ENCODE measurements at regions not wholly inside any gene's neighbourhood (a gene's known extent, or its start where the extent isn't known, plus 50 kb on each side); places are given as distances from the start of the nearest gene placed in this dataset.
"Not testable (repeated sequence)": the region's sequence is repeated elsewhere in the genome, so short reads cannot be mapped to it uniquely, and the experiment has no call there.

DNA sequence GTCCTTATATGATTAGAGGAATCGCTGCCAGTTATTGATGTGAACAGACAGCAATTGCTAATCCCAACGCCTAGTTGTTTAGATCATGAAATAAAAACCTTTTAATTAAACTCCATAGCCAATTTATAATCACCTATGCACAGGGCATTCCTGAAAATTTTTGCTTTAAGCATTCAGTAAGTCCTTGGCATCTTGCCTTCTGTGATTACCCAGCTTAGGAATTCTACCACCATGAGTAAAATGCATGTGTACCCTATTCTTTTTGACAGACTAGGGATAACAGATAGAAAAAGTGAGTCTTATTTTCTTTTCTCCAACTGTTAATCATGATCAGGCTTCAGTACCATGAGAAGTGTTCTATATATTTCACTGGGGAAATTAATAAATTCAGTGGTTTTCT, 995.3 kb upstream of the GRIA3 start:
- no peak for DNase-seq (ENCODE audit: low read depth)

DNA sequence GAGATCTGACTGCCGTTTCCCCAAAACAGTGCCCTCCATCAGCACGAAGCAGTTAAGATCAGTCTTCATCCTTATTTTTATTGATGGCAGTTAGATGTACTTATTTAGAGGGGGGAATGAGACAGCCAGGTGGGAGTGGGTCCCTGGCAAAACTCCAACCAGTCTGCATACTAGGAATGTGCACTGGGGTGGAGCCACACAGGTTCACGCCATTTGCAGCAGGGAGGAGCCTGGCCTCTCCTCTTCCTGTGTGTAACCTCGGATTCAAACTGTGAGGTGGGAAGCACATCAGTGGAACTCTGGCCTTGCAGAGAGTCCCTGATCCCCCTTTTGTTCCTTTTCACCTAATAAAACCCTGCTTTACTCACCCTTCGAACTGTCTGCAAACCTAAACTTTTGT, 987.7 kb upstream of the GRIA3 start:
- no peak for DNase-seq (ENCODE audit: low read depth)

DNA sequence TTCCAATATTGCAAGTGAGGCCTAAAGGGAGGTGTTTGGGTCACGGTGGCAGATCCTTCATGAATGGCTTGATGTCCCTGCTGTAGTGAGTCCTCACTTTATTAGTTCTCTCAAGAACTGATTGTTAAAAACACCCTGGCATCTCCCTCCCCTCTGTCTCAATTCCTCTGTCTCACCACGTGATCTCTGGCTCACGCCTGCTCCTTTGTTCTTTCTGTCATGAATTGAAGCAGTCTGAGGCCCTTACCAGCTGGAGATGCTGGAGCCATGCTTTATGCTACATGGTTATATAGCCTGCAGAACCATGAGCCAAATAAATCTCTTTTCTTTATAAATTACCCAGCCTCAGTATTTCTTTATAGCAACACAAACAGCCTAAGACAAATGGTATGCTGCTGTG, 980.7 kb upstream of the GRIA3 start:
- DNase-seq (ENCODE audit: low read depth): no peak

- no peak for DNase-seq (ENCODE audit: low read depth)
These were observed 965.4 kb upstream of the GRIA3 start for GRCh38 chrX:122218666-122219065.

- no peak for DNase-seq (ENCODE audit: low read depth)
These were observed 964.9 kb upstream of the GRIA3 start for GRCh38 chrX:122219226-122219625.

DNA sequence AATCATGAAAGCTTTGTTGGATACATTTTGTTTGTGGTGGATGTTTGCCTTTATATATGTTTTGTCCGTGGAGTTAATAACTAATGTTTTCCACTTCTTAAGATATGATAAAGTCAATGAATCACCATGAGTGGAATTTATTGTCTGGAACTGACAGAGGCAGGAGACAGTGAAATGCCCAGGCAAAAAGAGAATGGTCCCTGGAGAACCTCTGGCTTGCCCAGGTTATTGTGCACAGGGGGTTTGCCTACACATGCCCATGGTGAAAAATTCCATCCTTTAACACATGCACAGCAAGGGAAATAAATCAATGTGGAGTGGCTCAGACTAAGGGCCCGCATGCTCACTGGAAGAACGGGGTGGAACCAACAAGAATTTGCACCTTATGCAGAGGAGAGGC, 964.3 kb upstream of the GRIA3 start:
- DNase-seq (ENCODE audit: low read depth): no peak

- no peak for DNase-seq (ENCODE audit: low read depth)
These were observed 963.3 kb upstream of the GRIA3 start for GRCh38 chrX:122220644-122221373.

DNA sequence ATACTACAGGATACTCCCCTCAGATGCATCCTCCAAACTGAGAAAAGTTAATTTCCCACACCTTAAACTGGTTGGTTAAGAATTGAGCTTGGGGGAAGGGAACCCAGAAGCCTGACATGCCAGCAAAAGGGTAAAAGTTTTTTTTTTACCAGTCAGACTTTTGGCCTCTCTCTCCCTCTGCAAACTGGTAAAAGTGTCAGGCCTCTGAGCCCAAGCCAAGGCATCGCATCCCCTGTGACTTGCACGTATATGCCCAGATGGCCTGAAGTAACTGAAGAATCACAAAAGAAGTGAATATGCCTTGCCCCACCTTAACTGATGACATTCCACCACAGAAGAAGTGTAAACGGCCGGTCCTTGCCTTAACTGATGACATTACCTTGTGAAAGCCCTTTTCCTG, 962.3 kb upstream of the GRIA3 start:
- not testable (repeated sequence) for DNase-seq (ENCODE audit: low read depth)

GRCh38 chrX:122224137-122224536, 959.9 kb upstream of the GRIA3 start:
- DNase-seq (ENCODE audit: low read depth): not testable (repeated sequence)

DNA sequence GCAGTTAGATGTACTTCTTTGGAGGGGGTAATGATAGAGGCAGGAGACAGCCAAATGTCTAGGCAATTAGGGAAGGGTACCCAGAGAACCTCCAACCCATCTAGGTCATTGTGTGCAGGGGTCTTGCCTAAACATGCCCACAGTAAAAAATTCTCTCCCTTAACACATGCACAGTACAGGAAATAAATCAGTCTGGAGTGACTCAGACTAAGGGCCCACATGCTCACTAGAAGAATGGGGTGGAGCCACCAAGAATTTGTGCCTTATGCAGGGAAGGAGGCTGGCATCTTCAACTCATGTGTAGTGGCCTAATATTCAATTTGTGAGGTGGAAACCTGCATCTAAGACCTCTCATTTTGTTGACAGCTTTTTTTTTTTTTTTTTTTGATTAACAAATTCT, 945.3 kb upstream of the GRIA3 start:
- no peak for DNase-seq (ENCODE audit: low read depth)

DNA sequence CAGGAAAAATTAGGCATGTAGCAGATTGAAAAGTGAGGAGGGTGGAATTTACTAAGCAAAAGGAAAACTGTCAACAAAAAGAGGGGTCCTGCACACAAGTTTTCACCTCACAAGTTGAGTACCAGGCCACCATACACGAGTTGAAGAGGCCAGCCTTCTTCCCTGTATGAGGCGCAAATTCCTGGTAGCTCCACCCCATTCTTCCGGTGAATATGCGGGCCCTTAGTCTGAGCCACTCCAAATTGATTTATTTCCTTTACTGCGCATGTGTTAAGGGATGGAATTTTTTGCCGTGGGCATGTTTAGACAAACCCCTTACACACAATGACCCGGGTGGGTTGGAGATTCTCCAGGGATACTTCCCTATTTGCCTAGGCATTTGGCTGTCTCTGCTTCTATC, 942.1 kb upstream of the GRIA3 start:
- no peak for DNase-seq (ENCODE audit: low read depth)

- no peak for DNase-seq (ENCODE audit: low read depth)
These were observed 940.0 kb upstream of the GRIA3 start for GRCh38 chrX:122244080-122244479.

DNA sequence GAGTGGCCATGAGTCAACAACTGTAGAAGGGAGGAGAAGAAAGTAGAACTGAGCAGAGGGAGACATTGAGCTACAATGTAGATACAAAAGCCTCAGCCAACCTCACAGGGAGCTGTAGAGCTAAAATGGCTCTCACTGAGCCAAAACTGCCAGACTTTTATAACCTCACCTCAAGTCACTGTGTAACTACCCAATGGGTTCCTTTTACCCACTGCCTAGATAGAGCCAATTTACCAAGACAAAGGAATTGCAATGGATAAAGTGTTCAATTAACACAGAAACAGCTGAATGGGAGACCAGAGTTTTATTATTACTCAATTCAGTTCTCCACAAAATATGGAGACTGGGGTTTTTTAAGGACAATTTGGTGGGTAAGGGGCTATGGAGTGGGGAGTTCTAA, 938.9 kb upstream of the GRIA3 start:
- DNase-seq (ENCODE audit: low read depth): no peak

- no peak for DNase-seq (ENCODE audit: low read depth)
These were observed 938.1 kb upstream of the GRIA3 start for GRCh38 chrX:122245943-122246342.

GRCh38 chrX:122246937-122247336, 937.1 kb upstream of the GRIA3 start:
- no peak for DNase-seq (ENCODE audit: low read depth)

DNA sequence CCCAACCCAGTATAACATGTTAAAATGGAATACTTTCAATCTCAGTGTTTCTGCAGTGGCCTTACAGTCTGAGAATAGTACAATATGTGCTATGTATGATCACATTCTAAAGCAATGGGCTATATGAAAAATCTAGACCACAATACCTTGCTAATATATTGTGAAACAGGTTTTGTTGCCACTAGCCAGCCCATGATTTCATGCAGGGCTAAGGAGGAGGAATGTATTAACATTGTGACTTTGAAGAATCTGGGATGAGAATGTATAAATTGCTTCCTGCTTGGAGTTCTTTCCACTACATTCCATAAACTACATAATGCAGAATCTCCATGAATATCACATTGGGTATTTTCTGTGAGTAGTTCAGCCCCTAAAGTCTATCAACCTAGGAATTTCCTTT, 935.4 kb upstream of the GRIA3 start:
- no peak for DNase-seq (ENCODE audit: low read depth)

GRCh38 chrX:122252454-122252853, 931.6 kb upstream of the GRIA3 start:
- no peak for DNase-seq (ENCODE audit: low read depth)

DNA sequence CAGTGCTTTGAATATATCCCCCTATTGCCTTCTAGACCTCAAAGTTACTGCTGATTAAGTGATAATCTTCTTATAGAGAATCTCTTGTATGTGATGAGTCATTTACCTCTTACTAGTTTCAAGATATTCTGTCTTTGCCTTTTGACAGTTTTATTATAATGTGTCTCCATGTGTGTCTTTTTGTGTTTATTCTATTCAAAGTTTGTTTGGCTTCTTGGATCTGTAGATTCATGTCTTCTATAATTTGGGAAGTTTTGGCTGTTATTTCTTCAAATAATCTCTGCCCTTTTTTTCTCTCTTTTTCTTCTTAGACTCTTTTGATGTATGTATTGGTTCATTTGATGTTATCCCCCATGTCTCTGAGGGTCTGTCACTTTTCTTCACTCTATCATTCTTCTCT, 915.7 kb upstream of the GRIA3 start:
- DNase-seq (ENCODE audit: low read depth): no peak

DNA sequence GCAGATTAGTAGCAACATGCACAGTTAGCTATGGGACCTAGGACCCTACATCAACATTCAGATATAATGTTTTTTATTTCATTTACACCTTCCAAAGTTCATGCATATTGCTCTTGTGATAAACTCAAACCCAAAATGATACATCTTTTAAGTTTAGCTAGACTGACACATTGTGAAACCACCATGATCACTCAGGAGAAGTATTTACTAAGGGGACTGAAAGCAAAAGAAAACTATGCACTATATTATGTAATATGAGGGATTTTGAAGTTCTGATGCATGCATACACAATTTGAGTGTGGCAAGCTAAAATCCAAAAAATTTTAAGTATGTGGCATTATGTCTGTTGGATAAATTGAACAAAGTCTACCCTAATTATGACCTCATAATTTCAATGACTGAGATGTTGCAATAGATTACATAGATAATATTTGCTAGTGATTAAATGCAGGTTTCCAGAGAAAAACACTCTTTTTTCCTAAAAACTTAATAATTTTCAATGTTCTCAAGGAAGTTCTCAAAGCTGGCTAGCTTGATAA, 914.8 kb upstream of the GRIA3 start:
- DNase-seq (ENCODE audit: low read depth): no peak

- DNase-seq (ENCODE audit: low read depth): no peak
These were observed 913.1 kb upstream of the GRIA3 start for GRCh38 chrX:122270809-122271494.

- no peak for DNase-seq (ENCODE audit: low read depth)
These were observed 912.1 kb upstream of the GRIA3 start for GRCh38 chrX:122272011-122272410.

GRCh38 chrX:122279746-122280145, 904.3 kb upstream of the GRIA3 start:
- DNase-seq (ENCODE audit: low read depth): no peak

DNA sequence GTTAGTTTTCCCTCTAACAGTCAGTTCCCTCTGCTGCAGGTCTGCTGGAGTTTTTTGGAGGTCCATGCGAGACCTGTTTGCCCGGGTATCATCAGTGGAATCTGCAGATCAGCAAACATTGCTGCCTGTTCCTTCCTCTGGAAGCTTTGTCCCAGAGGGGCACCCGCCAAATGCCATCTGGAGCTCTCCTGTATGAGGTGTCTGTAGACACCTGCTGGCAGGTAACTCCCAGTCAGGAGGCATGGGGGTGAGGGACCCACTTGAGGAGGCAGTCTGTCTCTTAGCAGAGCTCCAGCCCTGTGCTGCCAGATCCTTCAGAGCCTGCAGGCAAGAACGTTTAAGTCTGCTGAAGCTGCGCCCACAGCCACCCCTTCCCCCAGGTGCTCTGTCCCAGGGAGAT, 884.3 kb upstream of the GRIA3 start:
- not testable (repeated sequence) for DNase-seq (ENCODE audit: low read depth)
